DOHH2 (cell line): ENCODE measurements at regions not wholly inside any gene's neighbourhood (a gene's known extent, or its start where the extent isn't known, plus 50 kb on each side); places are given as distances from the start of the nearest gene placed in this dataset.

Source experiments
- CTCF ChIP-seq: fragments of 200-600 bp; sonication (generic); IDR thresholded peaks from one replicate; pipeline ENCODE4 v1.5.1; 2014; ENCODE audit warnings: antibody characterized with exemption, mild to moderate bottlenecking, low read depth, low read length; ENCODE audit not compliant: poor library complexity, severe bottlenecking
- EZH2phosphoT487 ChIP-seq: fragments of 200-600 bp; sonication (generic); IDR thresholded peaks from 2 replicates; pipeline ENCODE4 v1.6.1; 2017; ENCODE audit warnings: borderline replicate concordance, mild to moderate bottlenecking, antibody characterized with exemption, low read length, moderate library complexity, mixed read lengths

GRCh38 chr2:236393581-236393980, 129.4 kb upstream of the ASB18 start:
- TF ChIP-seq CTCF (no peak), EZH2phosphoT487 (no peak)
